HepG2 (cell line): ENCODE measurements at regions not wholly inside any gene's neighbourhood (a gene's known extent, or its start where the extent isn't known, plus 50 kb on each side); places are given as distances from the start of the nearest gene placed in this dataset.

ENCODE experiments used
- AFF4 ChIP-seq: sonication (generic); formaldehyde crosslinking; IDR thresholded peaks from 2 replicates; pipeline ENCODE4 v1.4.0; 2020; ENCODE audit warnings: missing genetic modification reagents
- HDAC2 ChIP-seq: sonication (generic); formaldehyde crosslinking; IDR thresholded peaks from 2 replicates; pipeline ENCODE4 v1.4.0; 2020; ENCODE audit warnings: missing genetic modification reagents
- HDAC6 ChIP-seq: fragments of 200-600 bp; sonication (generic); IDR thresholded peaks from 2 replicates; pipeline ENCODE4 v1.7.0; 2017; ENCODE audit warnings: mild to moderate bottlenecking, antibody characterized with exemption, low read length, low read depth
- HMG20B ChIP-seq: conservative IDR thresholded peaks from 2 replicates; pipeline ENCODE4 v1.6.1; 2016; ENCODE audit warnings: missing genetic modification reagents, missing compliant biosample characterization
- HNF1A ChIP-seq, 2 experiments: sonication (generic) in 1 of 2; formaldehyde crosslinking in 1 of 2; IDR thresholded peaks; 2 replicates each; pipeline versions ENCODE4 v1.4.0 to v1.6.1; 2016 to 2020; ENCODE audit warnings: borderline replicate concordance in 1 of 2, low read depth in 1 of 2, mild to moderate bottlenecking in 1 of 2, missing genetic modification reagents in 1 of 2
- NFYC ChIP-seq: IDR thresholded peaks from 2 replicates; pipeline ENCODE4 v1.6.1; 2016; ENCODE audit warnings: missing genetic modification reagents, missing compliant biosample characterization
- POGK ChIP-seq: sonication (generic); formaldehyde crosslinking; conservative IDR thresholded peaks from 2 replicates; pipeline ENCODE4 v1.8.0; 2022; ENCODE audit warnings: mild to moderate bottlenecking, moderate library complexity, missing genetic modification reagents
- SKI ChIP-seq: fragments of 450-650 bp; IDR thresholded peaks from one replicate; pipeline ENCODE4 v1.6.1; 2018; ENCODE audit warnings: mild to moderate bottlenecking; ENCODE audit not compliant: partially characterized antibody
- SOX13 ChIP-seq, 3 experiments: fragments of 450-650 bp in 1 of 3; sonication (generic) in 1 of 3; formaldehyde crosslinking in 1 of 3; IDR thresholded peaks in 2 of 3; conservative IDR thresholded peaks in 1 of 3; 2 replicates each; pipeline versions ENCODE4 v1.5.0 to v1.6.1; 2016 to 2020; ENCODE audit warnings: antibody characterized with exemption in 1 of 3, mild to moderate bottlenecking in 1 of 3, missing compliant biosample characterization in 1 of 3, missing genetic modification reagents in 1 of 3, moderate library complexity in 1 of 3
- ZNF225 ChIP-seq: sonication (generic); formaldehyde crosslinking; IDR thresholded peaks from 2 replicates; pipeline ENCODE4 v1.4.0; 2020; ENCODE audit warnings: mild to moderate bottlenecking, missing genetic modification reagents
- ZNF326 ChIP-seq: sonication (generic); formaldehyde crosslinking; IDR thresholded peaks from 2 replicates; pipeline ENCODE4 v1.4.0; 2020; ENCODE audit warnings: missing genetic modification reagents, borderline replicate concordance
- ZNF552 ChIP-seq: sonication (generic); formaldehyde crosslinking; IDR thresholded peaks from 2 replicates; pipeline ENCODE4 v1.9.0; 2022; ENCODE audit warnings: missing genetic modification reagents, mild to moderate bottlenecking, borderline replicate concordance
- ZNF75D ChIP-seq: sonication (generic); formaldehyde crosslinking; IDR thresholded peaks from 2 replicates; pipeline ENCODE4 v1.8.1; 2023; ENCODE audit warnings: missing genetic modification reagents, mild to moderate bottlenecking, borderline replicate concordance
- TF ChIP-seq, protein P1 (sequence below): sonication (generic); formaldehyde crosslinking; IDR thresholded peaks from 2 replicates; pipeline ENCODE4 v1.5.0; 2020; ENCODE audit warnings: mild to moderate bottlenecking, missing genetic modification reagents, borderline replicate concordance

DNA sequence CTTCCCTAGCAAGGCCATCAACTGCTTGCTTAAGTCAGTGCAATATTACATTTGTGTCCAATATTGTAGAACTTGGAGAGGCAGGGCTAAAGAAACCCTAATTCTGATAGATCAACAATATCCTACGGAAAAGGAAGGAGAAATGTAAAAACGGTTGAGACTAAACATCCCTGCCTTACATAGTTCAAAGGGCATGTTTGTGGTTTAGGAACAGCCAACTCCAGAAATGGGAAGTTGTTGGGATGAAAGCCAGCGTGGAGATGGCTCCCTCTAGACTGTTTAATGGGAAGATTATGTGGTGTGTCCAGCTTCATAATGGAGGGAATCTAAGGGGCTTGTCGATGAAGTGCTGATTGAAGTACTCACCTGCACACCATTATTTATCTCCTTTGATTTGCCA is 145.3 kb upstream of the TENT5A start (continued):
- TF ChIP-seq HNF1A (IDR thresholded peaks at IDR 0.05; ENCODE audit: low read depth): no peak
- TF ChIP-seq HNF1A (CRISPR knock-in tag; IDR thresholded peaks at IDR 0.05; ENCODE audit: borderline replicate concordance): no peak
- peak; percentile 48; the same call in 1 of the 2 replicates for TF ChIP-seq HDAC2 (CRISPR knock-in tag)
- TF ChIP-seq, protein P1, sequence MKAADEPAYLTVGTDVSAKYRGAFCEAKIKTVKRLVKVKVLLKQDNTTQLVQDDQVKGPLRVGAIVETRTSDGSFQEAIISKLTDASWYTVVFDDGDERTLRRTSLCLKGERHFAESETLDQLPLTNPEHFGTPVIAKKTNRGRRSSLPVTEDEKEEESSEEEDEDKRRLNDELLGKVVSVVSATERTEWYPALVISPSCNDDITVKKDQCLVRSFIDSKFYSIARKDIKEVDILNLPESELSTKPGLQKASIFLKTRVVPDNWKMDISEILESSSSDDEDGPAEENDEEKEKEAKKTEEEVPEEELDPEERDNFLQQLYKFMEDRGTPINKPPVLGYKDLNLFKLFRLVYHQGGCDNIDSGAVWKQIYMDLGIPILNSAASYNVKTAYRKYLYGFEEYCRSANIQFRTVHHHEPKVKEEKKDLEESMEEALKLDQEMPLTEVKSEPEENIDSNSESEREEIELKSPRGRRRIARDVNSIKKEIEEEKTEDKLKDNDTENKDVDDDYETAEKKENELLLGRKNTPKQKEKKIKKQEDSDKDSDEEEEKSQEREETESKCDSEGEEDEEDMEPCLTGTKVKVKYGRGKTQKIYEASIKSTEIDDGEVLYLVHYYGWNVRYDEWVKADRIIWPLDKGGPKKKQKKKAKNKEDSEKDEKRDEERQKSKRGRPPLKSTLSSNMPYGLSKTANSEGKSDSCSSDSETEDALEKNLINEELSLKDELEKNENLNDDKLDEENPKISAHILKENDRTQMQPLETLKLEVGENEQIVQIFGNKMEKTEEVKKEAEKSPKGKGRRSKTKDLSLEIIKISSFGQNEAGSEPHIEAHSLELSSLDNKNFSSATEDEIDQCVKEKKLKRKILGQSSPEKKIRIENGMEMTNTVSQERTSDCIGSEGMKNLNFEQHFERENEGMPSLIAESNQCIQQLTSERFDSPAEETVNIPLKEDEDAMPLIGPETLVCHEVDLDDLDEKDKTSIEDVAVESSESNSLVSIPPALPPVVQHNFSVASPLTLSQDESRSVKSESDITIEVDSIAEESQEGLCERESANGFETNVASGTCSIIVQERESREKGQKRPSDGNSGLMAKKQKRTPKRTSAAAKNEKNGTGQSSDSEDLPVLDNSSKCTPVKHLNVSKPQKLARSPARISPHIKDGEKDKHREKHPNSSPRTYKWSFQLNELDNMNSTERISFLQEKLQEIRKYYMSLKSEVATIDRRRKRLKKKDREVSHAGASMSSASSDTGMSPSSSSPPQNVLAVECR (CRISPR knock-in tag): no peak
- TF ChIP-seq ZNF225 (CRISPR knock-in tag): no peak
- no peak for TF ChIP-seq HMG20B (CRISPR knock-in tag)
- no peak for TF ChIP-seq ZNF326 (CRISPR knock-in tag)
- TF ChIP-seq POGK (CRISPR knock-in tag): no peak
- TF ChIP-seq ZNF552 (CRISPR knock-in tag): no peak
- TF ChIP-seq HDAC6: no peak
- TF ChIP-seq NFYC (CRISPR knock-in tag): no peak
- TF ChIP-seq ZNF75D (CRISPR knock-in tag): no peak
- no peak for TF ChIP-seq SOX13 (IDR thresholded peaks at IDR 0.05)
- peak in 1 of 2 experiments; percentile 38; a peak in 1 of 4 replicates for TF ChIP-seq SOX13 (CRISPR knock-in tag; conservative IDR thresholded peaks at IDR 0.05 in 1 of 2, IDR thresholded peaks at IDR 0.05 in 1 of 2)
- no peak for TF ChIP-seq AFF4 (CRISPR knock-in tag)
- no peak for TF ChIP-seq SKI
